HG02571 (cell line): ENCODE measurements at regions not wholly inside any gene's neighbourhood (a gene's known extent, or its start where the extent isn't known, plus 50 kb on each side); places are given as distances from the start of the nearest gene placed in this dataset.
A peak's percentile ranks its signal among the peaks of the same experiment; 100 is the strongest.

Source experiments
- ATAC-seq: cut with Tn5 transposase; IDR thresholded peaks from one replicate; pipeline ENCODE4 v1.9.1; 2021; ENCODE audit warnings: mild to moderate bottlenecking, moderate library complexity; ENCODE audit not compliant: unreplicated experiment

DNA sequence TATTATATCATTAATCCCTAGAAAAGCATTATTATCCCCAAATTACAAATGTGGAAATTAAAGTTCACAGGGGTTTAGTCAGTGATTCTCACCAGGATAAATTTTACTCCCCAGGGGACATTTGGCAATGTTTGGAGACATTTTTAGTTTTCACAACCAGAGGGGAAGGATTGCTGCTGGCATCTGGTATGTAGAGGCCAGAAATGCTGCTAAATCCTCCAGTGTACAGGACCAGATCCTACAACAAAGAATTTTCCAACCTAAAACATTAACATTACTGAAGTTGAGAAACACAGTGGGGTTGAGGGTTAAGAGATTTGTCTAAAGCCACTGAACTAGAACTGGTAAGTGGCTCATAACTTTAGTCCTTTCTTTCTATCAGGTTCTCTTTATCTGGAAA, 162.0 kb upstream of the SYT6 start:
- ATAC-seq = no peak

DNA sequence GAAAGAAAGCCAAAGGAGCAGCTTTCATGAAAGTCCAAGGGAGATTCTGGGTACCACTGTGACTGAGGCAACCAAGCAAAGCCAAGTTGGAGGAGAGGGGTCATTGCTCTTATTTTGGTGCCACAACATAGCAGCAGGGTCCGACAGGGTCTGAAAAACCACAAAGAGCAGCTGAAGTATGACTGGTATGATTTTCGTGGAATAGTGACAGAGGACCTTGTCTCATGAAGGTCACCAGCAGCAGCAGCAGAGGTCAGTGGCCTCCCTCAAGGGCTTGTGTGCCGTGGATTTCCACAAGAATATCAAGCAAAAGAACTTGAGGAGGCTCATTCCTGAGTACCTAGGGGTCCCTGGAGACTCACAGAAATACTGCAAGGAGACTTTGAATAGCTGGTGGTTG, 160.9 kb upstream of the SYT6 start:
- ATAC-seq = no peak

DNA sequence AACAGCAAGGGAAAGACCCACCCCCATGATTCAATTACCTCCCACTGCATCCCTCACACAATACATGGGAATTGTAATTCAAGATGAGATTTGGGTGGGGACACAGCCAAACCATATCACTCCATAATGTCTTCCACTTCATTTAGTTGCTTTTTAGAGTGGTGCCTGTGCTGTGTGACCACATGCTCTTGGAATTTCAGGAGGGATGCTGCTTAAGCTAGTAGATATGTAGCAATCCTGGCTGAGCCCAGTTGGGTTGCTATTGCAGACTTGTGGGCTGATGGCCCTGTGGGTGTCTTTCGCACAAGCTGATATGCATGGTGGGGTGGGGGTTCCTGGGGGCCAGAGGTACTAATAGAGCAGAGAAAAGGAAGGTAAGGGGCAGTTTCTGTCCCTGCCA, 160.4 kb upstream of the SYT6 start:
- no peak for ATAC-seq

DNA sequence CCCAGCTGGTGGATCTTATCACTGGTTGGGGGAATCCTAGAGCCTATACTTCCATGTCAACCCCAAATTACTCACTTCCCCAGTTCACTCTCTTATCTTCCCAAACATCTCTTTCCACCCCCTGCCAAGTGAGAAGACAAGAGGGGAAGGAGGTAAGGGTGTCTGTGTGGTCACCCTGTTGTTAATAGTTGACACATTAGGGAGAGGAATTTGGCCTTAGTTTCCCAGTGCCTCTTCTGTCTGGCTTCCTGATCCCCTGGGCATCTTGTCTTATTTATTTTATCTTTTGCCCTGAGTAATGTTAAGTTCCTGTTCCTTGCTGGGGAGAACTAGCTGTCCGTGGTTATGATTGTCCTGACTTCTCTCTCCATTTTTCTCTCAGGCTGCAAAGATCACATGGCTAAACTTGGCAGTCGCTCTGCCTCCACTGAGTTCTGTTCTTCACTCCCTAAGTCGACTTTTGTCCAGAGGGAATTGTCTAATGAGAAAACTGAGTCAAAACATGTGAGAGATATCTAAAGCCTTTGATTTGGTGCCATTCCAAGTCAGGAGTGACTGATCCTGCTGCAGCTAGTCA, 157.1 kb upstream of the SYT6 start:
- ATAC-seq = no peak

- ATAC-seq = no peak
These were observed 149.2 kb upstream of the SYT6 start for GRCh38 chr1:114302821-114303220.

DNA sequence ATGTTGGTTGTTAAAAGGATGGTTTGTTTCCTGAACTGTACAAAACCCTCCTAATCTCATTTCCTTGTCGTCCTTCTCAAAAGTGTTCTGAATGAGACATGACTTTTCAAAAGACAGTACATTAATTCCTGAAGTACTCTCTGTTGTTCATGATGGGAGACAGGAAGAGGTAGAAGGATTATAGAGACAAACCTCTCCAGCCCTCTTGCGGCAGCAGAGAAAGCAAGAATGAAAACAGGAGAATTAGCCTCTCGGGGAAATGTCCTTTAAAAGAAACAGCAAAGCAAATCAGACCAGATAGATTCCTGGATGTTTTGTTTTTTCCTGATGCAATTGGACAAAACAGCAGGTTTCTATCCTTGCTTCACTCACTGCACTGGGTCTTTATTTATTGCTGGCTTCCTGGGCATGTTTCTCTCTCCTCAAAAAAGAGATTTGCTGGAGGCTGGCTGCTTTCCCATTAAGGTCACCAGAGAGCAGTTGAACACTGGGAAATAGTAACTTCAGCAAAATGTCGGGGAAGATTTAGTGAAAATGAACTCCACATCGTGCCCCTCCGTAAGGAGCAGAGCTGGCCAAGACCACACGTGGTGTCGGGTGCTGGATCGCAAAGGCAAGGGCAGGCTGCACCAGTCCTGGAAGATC, 145.8 kb upstream of the SYT6 start:
- ATAC-seq = no peak

DNA sequence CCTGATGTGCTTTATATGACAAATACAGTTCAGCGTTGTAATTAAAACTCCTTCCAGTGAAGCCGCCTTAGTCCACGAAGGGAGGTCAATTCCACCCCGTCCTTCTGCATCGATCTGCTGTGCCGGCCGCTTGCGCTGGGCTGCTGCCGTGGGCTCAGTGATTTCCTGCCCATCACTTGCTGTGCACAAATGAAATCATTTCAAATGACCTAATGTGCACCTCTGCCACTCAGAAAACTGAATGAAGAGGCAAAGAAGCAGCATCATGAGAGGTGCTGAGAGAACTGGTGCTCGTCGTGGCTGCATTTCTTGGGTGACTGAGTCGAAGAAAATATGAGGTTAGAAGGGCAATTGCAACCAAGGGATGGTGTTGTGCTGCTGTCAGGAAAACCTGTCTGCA, 144.3 kb upstream of the SYT6 start:
- no peak for ATAC-seq

- no peak for ATAC-seq
These were observed 142.7 kb upstream of the SYT6 start for GRCh38 chr1:114296413-114296812.

- no peak for ATAC-seq
These were observed 141.7 kb upstream of the SYT6 start for GRCh38 chr1:114295321-114295720.

DNA sequence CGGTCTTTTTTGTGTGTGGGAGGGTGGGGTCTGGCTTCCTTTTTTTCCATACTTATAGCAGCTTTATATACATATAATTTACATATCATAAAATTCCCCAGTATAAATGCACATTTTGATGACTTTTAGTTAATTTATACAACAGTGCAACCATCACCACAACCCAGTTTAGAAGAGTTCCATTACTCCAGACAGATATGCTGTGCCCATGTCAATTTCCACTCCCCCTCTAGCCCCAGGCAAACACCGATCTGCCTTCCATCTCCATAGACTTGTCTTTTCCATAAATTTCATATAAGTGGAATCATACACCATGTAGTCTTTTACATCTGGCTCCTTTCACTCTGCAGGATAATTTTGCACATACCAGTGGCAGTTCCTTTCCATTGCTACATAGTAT, 139.2 kb upstream of the SYT6 start:
- ATAC-seq = no peak

GRCh38 chr1:114292194-114292593, 138.5 kb upstream of the SYT6 start:
- no peak for ATAC-seq

DNA sequence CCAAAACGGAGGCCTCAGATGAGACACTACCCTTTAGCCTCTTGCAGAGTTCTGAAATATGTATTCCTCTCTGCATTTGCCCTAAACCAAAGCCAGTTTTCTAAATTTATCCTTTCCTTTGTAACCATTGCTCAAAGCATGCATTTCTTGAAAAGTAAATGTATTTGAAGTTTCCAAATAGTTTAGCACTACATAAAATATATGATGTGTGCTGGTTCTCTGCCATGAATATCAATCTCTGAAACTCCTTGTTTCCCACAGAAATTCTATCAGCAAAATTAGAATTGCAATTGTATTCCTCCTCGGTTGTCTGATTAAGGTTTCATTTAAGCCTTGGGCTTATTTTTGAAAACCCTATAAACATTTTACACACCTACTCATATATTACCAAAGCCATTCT, 137.1 kb upstream of the SYT6 start:
- no peak for ATAC-seq

DNA sequence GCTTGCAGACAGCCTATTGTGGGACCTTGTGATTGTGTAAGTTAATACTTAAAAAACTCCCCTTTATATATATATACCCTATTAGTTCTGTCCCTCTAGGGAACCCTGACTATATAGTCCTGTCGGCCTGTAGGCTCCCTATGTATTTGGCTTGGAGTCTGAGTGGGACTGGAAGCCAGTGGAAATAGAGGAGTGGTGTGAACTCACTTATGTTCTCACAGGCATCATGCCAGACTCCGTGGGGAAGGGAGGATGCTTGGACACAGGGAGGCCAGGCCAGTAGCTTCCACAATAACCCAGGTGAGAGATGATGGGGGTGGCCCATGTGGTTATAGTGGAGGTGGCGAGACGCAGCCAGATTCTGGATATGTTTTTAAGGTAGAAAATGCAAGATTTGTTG, 136.7 kb upstream of the SYT6 start:
- no peak for ATAC-seq

DNA sequence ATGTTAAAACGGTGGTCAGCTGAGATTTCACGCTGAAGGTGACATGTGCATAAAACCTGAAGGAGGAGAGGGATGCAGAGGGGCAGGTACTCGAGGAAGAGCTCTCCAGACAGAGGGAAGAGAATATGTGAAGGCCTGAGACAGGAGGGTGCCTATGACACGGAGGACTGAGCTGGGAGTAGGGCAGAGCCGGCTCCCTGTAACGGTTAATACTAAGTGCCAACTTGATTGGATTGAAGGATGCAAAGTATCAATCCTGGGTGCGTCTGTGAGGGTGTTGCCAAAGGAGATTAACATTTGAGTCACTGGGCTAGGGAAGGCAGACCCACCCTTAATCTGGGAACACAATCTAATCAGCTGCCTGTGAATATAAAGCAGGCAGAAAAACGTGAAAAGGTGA, 136.2 kb upstream of the SYT6 start:
- ATAC-seq = no peak

DNA sequence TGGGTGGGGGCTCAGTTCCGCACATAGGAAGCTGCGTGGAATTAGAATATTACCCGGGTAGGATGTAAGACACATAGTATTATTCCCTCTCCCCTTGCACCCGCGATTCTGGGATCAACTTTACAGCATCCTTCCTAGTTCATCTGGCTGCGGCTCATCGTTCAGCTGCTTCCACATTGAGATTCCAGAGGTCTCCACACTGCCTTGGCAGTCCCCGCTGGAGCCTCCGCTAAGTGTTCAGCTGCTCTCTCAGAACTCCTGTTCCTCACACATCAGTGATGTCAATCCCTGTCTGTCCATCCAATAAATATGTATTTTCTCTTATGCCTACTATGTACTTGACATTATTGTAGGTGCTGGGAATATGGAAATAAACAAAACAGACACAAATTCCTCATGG, 135.6 kb upstream of the SYT6 start:
- no peak for ATAC-seq

- no peak for ATAC-seq
These were observed 133.3 kb upstream of the SYT6 start for GRCh38 chr1:114286960-114287359.

GRCh38 chr1:114286179-114286578, 132.5 kb upstream of the SYT6 start:
- ATAC-seq = no peak

GRCh38 chr1:114282751-114283403, 129.2 kb upstream of the SYT6 start:
- peak; percentile 75 for ATAC-seq

- ATAC-seq = no peak
These were observed 125.2 kb upstream of the SYT6 start for GRCh38 chr1:114278911-114279310.

GRCh38 chr1:114278430-114278829, 124.8 kb upstream of the SYT6 start:
- no peak for ATAC-seq

GRCh38 chr1:114274621-114275317, 121.1 kb upstream of the SYT6 start:
- ATAC-seq = no peak

GRCh38 chr1:114272593-114272992, 118.9 kb upstream of the SYT6 start:
- ATAC-seq = no peak
